HG03565 (cell line): ENCODE measurements at regions not wholly inside any gene's neighbourhood (a gene's known extent, or its start where the extent isn't known, plus 50 kb on each side); places are given as distances from the start of the nearest gene placed in this dataset.

Experiments used
- ATAC-seq: cut with Tn5 transposase; IDR thresholded peaks from one replicate; pipeline ENCODE4 v1.9.1; 2021; ENCODE audit warnings: mild to moderate bottlenecking, moderate library complexity; ENCODE audit not compliant: unreplicated experiment

DNA sequence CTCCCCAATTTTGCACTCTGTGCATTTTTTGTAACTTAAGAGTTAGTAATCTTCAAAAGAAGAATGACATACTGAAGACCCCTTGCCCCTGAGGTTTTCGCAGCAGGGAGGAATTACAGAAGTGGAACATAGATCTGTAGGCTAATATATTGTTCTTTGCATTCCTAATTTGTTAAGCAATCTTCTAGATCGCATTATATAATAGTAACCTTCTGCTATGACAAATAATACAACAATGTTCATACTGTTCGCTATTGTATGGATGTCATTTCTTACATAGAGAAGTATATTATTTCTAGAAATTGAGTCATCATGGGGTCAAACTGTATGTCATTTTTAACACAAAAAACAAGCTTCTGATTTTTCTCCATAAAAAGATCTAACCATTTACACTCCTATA lies 95.8 kb upstream of the TGFBR2 start:
- ATAC-seq = no peak

DNA sequence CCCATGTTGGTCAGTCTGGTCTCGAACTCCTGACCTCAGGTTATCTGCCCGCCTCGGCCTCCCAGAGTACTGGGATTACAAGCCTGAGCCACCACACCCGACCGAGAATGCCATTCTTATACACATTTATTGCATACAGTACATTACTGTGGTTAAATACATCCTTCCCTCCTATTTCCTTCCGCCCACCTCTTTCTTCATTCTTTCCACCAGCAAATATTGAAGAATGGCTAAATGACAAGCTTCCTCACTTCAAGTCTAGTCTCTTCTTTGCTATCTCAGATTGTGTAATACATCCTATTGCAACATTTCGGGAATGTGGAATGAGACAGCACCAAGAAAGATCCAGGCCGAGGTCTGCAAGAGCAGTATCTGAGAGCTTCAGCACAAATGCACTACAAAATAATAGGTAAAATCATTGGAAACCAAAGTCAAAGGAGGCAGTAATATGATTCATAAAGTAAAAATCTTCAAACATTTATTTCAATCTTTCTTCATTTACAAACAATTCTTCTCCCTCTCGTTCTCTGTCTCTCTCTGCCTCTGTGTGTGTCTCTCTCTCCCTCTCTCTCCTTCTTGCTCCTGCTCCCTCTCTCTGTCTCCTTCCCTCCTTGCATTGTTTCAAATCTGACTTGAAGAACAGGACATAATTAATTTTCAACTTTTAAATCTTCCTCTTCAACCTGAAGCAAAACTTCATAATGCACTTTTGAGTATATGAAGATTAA lies 94.7 kb upstream of the TGFBR2 start:
- ATAC-seq = no peak

DNA sequence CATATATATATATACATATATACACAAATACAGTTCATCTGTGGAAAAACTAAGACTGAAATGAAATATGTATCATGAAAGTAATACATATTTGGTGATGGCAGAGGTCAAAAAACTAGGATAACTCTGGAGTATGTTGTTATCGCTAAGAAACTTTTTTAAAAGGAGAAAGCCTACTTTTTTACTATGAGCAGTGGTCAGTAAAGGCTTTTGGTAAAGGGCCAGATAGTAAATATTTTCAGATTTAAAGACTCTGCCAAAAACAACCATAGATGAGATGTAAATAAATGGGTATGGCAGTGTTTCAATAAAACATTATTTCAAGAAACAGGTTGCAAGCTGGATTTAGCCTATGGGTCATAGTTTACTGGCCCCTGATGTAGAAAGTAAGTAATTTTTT lies 93.8 kb upstream of the TGFBR2 start:
- ATAC-seq = no peak

DNA sequence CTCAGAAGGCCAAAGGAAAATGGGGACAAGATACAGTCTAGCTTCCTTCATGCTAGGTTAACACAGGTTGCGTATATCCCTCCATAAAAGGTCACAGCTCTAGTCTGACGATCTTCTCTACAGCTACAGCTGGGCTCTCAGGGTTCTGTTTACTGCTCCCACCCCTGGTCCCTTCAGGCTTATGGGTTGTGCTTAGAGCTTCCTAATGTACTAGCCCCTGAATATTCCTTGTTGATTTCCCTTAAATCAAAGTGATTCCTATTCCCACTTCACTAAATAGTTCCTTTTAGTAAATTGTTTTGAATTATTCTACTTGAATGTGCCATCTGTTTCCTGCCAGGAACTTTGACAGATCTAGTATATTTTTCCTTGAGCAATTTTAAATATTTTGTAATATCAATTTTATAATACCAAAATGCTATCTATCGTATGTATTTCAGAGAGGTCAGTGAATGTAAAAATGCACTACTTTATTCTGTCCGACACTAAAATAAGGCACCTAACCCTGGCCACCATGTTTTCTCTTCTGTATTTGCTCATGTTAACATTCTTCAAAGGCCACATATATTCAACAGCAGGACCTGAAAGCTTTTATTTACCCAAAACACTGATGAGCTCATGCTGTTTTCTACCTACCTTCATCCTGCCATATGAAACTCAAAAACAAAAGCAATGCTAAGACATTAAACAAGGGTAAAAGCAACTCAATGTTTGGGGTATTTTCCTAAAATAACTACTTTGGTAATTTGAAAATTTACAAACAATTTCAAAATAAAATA lies 92.8 kb upstream of the TGFBR2 start:
- ATAC-seq = no peak

DNA sequence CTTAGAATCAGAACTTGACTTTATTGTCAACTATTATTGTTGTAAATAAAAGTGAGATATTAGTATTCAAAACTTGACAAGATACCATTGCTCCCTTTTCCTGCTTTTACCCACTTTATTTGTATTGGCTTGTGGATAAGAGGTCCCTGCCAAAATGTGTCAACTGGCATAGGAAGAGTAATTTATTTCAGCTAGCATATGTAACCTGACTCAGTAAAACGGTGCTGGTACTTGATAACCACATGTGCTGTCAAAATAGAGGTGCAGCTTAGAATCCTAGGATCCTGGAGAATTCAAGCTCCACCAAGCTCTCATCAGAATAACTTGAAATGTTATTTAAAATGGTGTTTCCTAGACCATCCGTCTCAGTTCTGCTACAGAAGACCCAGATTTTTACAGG lies 90.2 kb upstream of the TGFBR2 start:
- no peak for ATAC-seq

DNA sequence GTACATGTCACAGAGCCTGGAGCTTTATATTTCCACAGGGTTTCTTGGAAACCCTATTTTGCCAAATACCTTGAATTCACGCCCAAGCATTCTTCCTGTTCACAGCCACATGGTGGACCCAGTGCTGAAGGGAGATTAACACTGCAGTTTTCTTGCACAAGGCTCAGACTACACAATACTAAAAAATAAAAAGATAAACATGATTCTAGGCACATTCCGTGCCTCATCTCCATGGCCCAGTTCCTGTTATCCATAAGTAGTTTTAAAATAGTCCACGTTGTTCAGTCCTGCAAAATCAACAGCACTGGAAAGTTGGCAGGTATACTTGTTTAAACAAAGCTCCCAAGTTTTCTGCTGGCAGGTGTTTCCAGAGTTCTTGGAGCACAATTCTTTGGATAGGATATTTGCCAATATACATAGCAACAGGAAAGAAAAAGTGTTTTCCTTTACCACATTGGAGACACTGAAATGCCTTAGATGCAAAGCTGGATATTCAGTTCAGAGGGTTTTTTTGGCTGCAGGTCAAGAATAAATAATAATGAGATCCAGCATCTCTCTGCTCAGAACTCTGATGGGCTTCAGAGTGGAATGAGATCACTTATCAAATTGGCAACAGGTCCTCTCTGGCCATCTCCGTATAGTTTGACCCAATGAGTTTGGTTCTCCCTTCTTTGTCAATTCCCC lies 88.1 kb upstream of the TGFBR2 start:
- ATAC-seq = no peak

DNA sequence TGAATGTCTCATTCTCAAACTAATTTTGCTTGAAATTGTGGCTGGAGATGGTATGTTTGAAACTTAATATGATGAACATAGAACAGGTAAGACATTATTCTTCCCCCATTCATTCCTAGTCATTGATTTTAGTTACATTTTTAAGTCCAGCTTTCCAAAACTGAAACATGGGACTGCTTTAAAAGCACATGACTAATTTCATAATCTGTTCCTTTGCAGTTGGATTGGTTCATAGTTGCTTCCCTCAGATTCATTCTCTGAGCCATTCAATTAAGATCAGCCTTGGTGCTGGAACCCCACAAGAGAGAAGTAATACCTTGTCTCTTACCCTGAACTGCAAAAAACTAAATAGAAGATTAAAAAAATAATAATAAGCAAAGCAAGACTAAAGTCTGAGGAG lies 87.5 kb upstream of the TGFBR2 start:
- no peak for ATAC-seq

DNA sequence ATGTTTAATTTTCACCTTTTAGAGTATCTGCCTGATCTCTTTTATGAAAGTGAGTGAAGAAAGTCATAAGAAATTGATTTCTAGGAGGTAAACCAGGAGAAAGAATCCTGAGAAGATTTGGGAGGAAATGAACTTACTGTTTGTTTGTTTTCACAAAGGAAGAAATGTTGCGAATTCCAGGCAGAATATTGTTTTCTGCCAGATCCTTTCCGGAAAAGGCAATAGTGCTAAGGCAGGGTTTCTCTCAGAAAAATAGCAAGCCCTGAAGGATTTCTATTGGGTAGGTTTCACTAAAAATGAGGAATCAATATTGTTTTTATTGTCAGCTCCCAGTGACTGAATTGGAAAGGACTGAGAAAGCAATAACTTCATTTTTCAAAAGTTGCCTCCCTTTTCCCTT lies 85.7 kb upstream of the TGFBR2 start:
- ATAC-seq = no peak

DNA sequence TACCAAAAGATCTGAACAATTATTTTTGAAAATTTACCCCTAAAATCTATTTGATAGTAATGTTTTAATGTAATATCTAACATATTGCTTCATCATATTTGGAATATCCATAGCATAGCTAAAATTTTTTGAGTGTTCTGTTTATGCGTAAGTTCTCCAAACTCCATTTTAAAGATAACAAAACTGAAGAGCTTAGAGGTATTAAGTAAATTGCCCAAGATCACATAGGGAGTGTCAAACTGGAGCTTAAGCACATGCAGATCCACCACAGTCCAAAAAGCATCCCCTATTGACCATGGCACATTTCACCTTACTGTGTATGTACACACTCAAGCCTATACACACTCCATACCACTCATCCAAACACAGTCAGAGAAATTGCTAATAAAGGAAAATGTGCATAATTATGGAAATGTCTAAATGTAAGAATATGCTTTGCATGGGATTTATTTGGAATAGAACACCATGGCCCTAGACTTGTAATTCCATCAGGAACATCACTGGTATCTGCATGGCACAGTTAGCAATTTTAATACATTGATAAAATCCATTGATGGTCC lies 85.2 kb upstream of the TGFBR2 start:
- no peak for ATAC-seq

DNA sequence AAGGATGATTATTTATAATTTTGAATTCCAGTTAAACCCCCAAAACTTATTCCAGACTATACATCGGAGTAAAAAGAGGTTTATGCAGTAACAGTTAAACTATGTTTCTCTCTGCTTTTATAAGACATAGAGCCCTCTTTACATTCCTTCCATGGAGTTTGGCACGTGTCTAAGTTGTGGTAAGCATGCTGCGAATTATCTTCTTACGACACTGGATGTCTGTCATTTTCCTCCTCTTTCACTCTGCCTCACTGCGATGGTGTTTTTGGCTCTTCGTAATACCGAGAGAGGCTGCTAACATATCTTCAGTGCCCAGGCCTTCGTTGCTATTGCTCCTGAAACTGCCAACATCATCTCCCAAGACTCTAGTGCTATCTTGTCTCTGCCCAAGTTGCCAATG lies 83.9 kb upstream of the TGFBR2 start:
- ATAC-seq = no peak

DNA sequence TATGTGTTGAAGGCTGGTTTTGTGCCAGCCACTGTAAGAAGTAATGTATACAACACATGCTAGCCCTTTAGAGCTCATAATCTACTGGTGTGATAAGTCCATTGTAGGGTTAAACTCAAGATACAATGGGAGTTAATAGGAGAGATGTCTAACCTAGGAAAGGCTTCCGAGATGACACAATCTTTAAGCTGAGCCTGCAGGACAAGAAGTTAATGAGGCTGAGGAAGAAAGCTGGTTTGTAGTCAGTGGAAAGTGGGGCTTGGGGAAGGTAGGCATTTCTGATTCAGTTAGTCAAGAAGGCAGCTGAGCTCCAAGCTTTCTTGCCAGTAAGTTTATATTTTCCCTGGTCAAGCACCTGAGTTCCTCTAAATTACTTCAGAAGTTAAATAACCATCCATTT lies 83.0 kb upstream of the TGFBR2 start:
- ATAC-seq = no peak

DNA sequence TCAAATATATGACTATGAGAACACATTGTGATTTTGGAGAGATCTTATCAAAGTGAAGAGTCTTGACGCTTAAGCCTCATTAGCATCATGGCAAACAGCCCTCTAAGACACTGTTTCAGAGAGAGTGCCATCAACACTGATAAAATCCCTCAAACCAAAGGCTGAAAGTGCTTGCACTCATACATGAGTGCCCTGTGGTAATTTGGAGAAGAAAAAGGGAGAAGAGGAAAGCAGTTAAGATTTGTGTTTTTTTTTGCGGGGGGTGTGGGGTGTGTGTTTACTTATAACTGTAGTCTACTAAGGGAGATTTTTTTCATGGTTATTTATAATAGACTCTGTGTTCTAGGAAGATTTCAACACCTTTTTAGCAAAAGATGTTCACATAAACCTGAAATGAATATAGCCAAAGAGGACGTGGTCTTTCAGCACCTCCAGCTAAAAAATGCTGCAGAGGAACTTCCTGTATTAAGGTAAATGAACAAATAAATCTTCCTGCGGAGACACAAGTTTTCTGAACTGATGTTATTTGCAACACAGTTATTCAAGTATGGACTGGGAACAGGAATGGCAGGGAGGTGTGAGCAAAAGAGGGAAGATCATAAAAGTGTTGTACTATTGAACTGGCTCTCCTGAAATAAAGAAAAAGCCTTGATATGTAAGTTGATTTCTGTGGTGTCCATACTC lies 81.9 kb upstream of the TGFBR2 start:
- ATAC-seq = no peak

DNA sequence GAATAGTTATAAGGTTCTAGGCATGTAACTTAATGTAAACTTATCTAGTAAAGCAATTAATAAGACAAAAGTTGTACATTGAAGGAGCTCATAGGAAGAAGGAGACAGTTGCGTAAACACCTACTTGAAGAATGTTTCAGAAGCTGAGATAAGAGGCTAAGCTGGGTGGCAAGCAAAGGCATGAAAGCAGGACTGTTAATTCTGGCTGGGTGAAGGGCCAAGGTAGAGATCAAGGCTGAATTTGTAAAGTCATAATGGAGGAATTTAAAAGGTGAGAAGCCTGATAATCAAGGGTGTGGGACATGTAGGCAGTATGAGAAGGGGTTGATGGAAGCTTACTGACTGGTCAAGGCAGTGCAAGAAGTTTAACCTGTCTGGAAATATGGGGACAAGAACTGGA lies 80.4 kb upstream of the TGFBR2 start:
- ATAC-seq = no peak

DNA sequence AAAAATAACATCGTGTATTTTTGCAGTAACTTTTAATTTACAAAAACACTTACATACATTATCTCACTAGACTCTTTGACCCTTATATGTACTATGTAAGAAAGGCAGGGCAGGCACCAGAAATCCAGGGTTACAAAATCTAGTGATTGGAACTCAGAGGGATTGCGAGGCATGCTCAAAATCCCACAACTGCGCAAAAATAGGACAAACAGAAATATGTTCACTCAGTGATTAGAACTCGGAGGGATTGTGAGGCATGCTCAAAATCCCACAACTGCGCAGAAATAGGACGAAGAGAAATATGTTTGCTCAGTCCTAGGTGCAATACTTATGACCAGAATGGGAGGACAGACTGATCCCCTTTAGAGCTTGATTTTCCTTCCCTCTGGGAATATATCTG lies 79.2 kb upstream of the TGFBR2 start:
- ATAC-seq = no peak

DNA sequence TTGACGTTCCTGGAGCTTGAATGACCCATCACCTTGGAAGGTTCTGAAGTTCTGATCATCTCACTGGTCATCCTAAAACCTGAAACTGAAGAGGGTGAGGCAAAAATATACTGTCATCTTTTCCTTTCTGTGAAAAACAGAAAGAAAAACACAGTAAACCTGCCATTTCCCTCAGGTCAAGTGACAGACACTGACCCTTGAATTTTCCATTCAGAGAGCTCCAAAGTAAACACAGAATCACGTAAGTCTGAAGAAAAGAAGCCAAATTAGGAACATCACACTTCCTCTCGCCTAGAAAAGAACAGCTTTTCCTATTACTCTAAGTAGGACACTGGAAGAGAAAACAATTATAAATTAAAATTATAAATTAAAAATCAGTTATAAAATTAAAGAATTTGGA lies 78.7 kb upstream of the TGFBR2 start:
- no peak for ATAC-seq

DNA sequence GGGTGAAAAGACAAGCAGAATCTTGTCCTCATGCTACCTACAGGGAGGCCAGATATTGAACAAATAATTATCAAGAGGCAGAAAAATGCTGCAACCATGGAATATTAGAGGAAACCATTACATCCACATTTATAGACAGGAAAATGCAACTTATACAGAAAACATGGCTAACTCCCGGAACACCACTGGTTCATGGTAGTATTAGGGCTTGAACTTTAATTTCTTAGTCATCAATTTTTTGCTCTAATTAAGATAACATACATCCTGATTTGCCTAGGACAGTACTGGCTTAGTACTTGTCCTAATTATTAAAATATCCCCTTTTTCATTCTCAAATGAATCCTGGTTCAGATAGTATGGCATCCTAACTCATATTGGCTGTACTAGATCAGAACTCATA lies 76.3 kb upstream of the TGFBR2 start:
- no peak for ATAC-seq

DNA sequence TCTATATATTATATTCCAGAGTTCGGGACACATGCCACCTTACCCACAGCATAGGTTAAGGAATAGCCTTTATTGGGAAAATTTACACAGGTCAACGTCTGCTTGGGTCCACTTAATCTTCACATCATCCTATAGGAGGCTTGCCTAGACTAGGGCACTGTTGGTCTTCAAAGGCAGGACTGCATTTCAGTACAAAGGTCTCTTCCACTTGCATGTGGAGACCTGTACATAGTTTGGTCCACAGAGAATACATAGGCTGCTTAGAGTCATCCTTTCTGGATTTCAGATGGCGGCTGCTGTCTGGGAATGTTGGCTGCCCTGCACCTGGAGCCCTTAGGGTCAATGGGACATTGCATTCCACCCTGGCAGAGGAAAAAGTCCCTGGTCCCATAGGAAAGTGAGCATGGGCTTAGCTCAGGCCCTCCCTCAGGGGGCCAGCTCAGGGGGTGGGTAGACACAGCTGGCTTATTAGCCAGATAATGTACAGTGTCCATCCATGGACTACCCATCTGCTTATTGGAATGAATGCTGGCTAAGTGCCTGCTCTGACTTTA lies 75.3 kb upstream of the TGFBR2 start:
- no peak for ATAC-seq

DNA sequence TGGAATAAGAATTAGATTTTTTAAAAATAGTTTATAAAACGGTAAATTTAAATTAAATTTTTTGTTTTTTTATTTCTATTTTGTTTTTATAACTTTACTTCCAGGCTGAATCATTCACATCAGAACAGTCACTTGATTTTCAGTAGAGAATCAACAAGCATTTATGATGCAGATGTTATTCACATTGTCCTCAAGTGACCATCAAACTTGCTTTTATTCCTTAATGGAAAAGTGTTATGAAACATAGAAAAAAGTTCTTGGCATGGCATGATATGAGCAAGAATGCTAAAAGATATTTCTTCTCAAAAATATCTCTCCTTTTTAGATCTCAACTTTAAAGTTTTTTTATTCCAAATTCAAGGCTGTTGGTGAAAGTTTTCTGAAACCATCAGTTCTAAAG lies 70.9 kb upstream of the TGFBR2 start:
- no peak for ATAC-seq

DNA sequence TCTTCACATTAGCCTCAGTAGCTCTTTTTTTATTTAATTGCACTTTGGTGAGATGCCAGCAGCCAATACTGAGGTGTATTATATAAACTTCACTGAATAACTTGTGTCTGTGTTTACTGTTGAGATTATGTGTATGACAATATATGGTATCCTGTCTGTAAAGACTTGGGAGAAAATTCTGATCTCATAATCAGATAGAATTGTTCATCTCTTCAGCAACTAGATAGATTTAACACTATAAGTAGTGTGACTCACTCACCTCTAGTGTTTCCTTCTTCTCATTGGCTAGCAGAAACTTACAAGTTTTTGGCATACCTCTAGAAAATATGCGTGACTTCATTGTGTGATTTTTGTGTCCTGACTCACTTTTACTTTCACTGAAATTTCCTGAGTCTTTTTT lies 67.6 kb upstream of the TGFBR2 start:
- ATAC-seq = no peak

DNA sequence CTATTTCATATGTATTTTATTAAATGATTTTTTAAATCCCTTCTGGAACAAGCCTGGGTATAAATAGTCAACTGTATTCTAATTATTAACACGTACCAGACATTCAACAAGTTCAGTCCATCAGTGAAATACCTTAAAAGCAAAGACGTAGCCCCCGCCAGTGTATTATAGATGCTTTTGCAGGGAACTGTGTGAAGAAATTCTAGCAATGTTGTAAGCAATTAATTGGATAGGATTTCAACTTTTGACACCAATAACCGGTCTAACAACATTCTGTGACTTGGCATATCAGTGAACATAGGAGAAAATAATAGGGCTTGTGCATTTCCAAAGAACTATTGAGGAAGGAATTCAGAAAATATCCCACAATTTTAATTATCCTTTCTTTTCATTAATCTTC lies 67.2 kb upstream of the TGFBR2 start:
- ATAC-seq = no peak

DNA sequence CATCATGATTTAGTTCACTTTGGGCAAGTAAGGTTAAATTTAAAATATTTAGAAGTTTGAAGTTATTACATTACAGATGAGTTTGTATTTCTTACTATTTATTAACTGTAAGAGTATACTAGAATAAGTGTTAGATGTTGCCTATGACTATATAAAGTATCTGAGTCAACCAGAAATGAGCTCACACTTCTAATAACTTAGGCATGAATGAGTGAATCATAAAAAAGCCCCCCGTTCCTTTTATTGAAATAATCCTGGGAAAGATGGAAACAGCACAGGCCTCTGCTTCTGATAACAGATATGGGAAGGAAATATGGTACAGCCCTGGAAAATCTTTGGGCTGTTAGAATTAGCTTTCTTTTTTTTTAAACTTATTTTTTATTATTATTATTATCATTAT lies 66.6 kb upstream of the TGFBR2 start:
- no peak for ATAC-seq
